ENCODE measurements at regions not wholly inside any gene's neighbourhood (a gene's known extent, or its start where the extent isn't known, plus 50 kb on each side); places are given as distances from the start of the nearest gene placed in this dataset.

GRCh38 chrX:5278908-5279307 is 949.8 kb downstream of the NLGN4X start:
- no peaks in the 10 kb centered on the region for H3K4me1 ChIP-seq
- no peak overlapping the region for H3K27ac ChIP-seq
- no peak for DNase-seq
- intact Hi-C loops (cut with DNase I): no loop called here
- H3K36me3 ChIP-seq (replicated peaks in 1 of 2; ENCODE audit: insufficient read depth in 1 of 2, low read depth in 2 of 2): no peaks in the 10 kb centered on the region
- H3K9me3 ChIP-seq: no peaks in the 10 kb centered on the region
- TF ChIP-seq POLR2A (IDR thresholded peaks at IDR 0.05) (no peak), CTCF (IDR thresholded peaks at IDR 0.05) (no peak)
- 52 to 58% methylated on average over 2 of the region's 2 CpGs for WGBS, 2 donors
- ATAC-seq: no peak
- H3K4me3 ChIP-seq: no peak overlapping the region
- H3K27me3 ChIP-seq: no peaks in the 10 kb centered on the region

- H3K27me3 ChIP-seq: no peaks in the 10 kb centered on the region
- no peaks in the 10 kb centered on the region for H3K4me1 ChIP-seq
- no peak overlapping the region for H3K4me3 ChIP-seq
- intact Hi-C loops (cut with DNase I): no loop called here
- TF ChIP-seq POLR2A (IDR thresholded peaks at IDR 0.05) (no peak), CTCF (IDR thresholded peaks at IDR 0.05) (no peak)
- DNase-seq (no peak), ATAC-seq (no peak)
- H3K9me3 ChIP-seq: no peaks in the 10 kb centered on the region
- no peak overlapping the region for H3K27ac ChIP-seq
- 47 to 61% methylated on average over 3 of the region's 3 CpGs for WGBS, 2 donors
- H3K36me3 ChIP-seq (replicated peaks in 1 of 2; ENCODE audit: insufficient read depth in 1 of 2, low read depth in 2 of 2): no peaks in the 10 kb centered on the region
Measured at GRCh38 chrX:5265324-5265850, 963.3 kb downstream of the NLGN4X start.

- Histone ChIP-seq H3K9me3 (no peaks in the 10 kb centered on the region), H3K36me3 (replicated peaks in 1 of 2; ENCODE audit: insufficient read depth in 1 of 2, low read depth in 2 of 2) (no peaks in the 10 kb centered on the region), H3K27ac (no peak overlapping the region), H3K27me3 (no peaks in the 10 kb centered on the region), H3K4me1 (no peaks in the 10 kb centered on the region), H3K4me3 (no peak overlapping the region)
- DNase-seq (no peak), ATAC-seq (no peak)
- TF ChIP-seq POLR2A (IDR thresholded peaks at IDR 0.05) (no peak), CTCF (IDR thresholded peaks at IDR 0.05) (no peak)
- intact Hi-C loops (cut with DNase I): no loop called here
- 70 to 81% methylated on average over 5 of the region's 5 CpGs for WGBS, 2 donors
Measured at GRCh38 chrX:5250106-5250505, 978.6 kb downstream of the NLGN4X start.

- DNase-seq: no peak
- Histone ChIP-seq H3K9me3 (no peaks in the 10 kb centered on the region), H3K27ac (no peak overlapping the region), H3K4me1 (no peaks in the 10 kb centered on the region), H3K36me3 (replicated peaks in 1 of 2; ENCODE audit: insufficient read depth in 1 of 2, low read depth in 2 of 2) (no peaks in the 10 kb centered on the region), H3K4me3 (no peak overlapping the region), H3K27me3 (no peaks in the 10 kb centered on the region)
- no peak for TF ChIP-seq CTCF (IDR thresholded peaks at IDR 0.05)
- no peak for TF ChIP-seq POLR2A (IDR thresholded peaks at IDR 0.05)
- intact Hi-C loops (cut with DNase I): no loop called here
- 30% methylated on average over 6 of the region's 7 CpGs; no CpG with 5 or more reads in 1 of the 2 donors for WGBS, 2 donors
- ATAC-seq: no peak
Measured at GRCh38 chrX:5242091-5242790, 986.4 kb downstream of the NLGN4X start.

- no peaks in the 10 kb centered on the region for H3K4me1 ChIP-seq
- no peaks in the 10 kb centered on the region for H3K9me3 ChIP-seq
- no peak for TF ChIP-seq CTCF (IDR thresholded peaks at IDR 0.05)
- TF ChIP-seq POLR2A (IDR thresholded peaks at IDR 0.05): no peak
- ATAC-seq: no peak
- no peaks in the 10 kb centered on the region for H3K36me3 ChIP-seq (replicated peaks in 1 of 2; ENCODE audit: insufficient read depth in 1 of 2, low read depth in 2 of 2)
- no peak overlapping the region for H3K27ac ChIP-seq
- no peaks in the 10 kb centered on the region for H3K27me3 ChIP-seq
- intact Hi-C loops (cut with DNase I): no loop called here
- no peak for DNase-seq
- WGBS, 2 donors: 69 to 72% methylated on average over 4 of the region's 4 CpGs
- no peak overlapping the region for H3K4me3 ChIP-seq
Measured at GRCh38 chrX:5236749-5237148, 991.9 kb downstream of the NLGN4X start.
